ENCODE measurements at regions not wholly inside any gene's neighbourhood (a gene's known extent, or its start where the extent isn't known, plus 50 kb on each side); places are given as distances from the start of the nearest gene placed in this dataset.
"Not testable (repeated sequence)": the region's sequence is repeated elsewhere in the genome, so short reads cannot be mapped to it uniquely, and the experiment has no call there.

- H3K4me3 ChIP-seq; in situ Hi-C loops (cut with MboI; ENCODE audit: low sequenced_read_pairs); DNase-seq (ENCODE audit: low spot score in 2 of 2); H3K9me3 ChIP-seq; H3K36me3 ChIP-seq (replicated peaks); H3K27me3 ChIP-seq (ENCODE audit: low read depth); H3K4me1 ChIP-seq: not testable (repeated sequence)
These were observed 52.1 kb upstream of the MAP4 start for GRCh38 chr3:48068320-48068719.

GRCh38 chr3:48067271-48067670, 51.1 kb upstream of the MAP4 start:
- H3K9me3 ChIP-seq: no peaks in the 10 kb centered on the region
- no peak overlapping the region for H3K4me3 ChIP-seq
- H3K36me3 ChIP-seq (replicated peaks): peaks cover 10% of the 10 kb centered on the region
- no peak for DNase-seq (ENCODE audit: low spot score in 2 of 2)
- H3K27me3 ChIP-seq (ENCODE audit: low read depth): no peaks in the 10 kb centered on the region
- in situ Hi-C loops (cut with MboI; ENCODE audit: low sequenced_read_pairs): no loop called here
- peaks cover 6% of the 10 kb centered on the region; the same call in 1 of the 2 replicates for H3K4me1 ChIP-seq
